Endodermal cell (in vitro differentiated cells): ENCODE measurements at regions not wholly inside any gene's neighbourhood (a gene's known extent, or its start where the extent isn't known, plus 50 kb on each side); places are given as distances from the start of the nearest gene placed in this dataset.

Experiments used
- DNase-seq: peaks from one replicate; pipeline ENCODE4 v3.0.0-alpha.2; 2017
- H3K27ac ChIP-seq: 2 replicates; pipeline ENCODE4 v1.5.1; 2013; ENCODE audit warnings: mild to moderate bottlenecking, low read depth, low read length, moderate library complexity
- H3K27me3 ChIP-seq: 2 replicates; pipeline ENCODE4 v1.6.1; 2013; ENCODE audit warnings: mild to moderate bottlenecking, low read length, moderate library complexity; ENCODE audit not compliant: insufficient read depth, control insufficient read depth, poor library complexity, severe bottlenecking
- H3K36me3 ChIP-seq: 2 replicates; pipeline ENCODE4 v1.7.0; 2013; ENCODE audit warnings: mild to moderate bottlenecking, low read length, moderate library complexity; ENCODE audit not compliant: control insufficient read depth, insufficient read depth
- H3K4me1 ChIP-seq: one replicate; pipeline ENCODE4 v1.7.0; 2013; ENCODE audit warnings: low read length; ENCODE audit not compliant: control insufficient read depth, insufficient read depth
- H3K4me3 ChIP-seq: 2 replicates; pipeline ENCODE4 v1.5.1; 2013; ENCODE audit warnings: mild to moderate bottlenecking, low read length, moderate library complexity
- H3K9ac ChIP-seq: 2 replicates; pipeline ENCODE4 v1.6.1; 2013; ENCODE audit warnings: mild to moderate bottlenecking, low read length, moderate library complexity; ENCODE audit not compliant: poor library complexity, severe bottlenecking; ENCODE audit errors: extremely low read depth
- H3K9me3 ChIP-seq: 2 replicates; pipeline ENCODE4 v1.6.1; 2013; ENCODE audit warnings: mild to moderate bottlenecking, low read length, moderate library complexity; ENCODE audit not compliant: control insufficient read depth
- H3K27ac Mint-ChIP-seq: 2 replicates; pipeline ENCODE4 v1.8.0; 2020; ENCODE audit warnings: mixed read lengths
- H3K27me3 Mint-ChIP-seq: 2 replicates; pipeline ENCODE4 v1.8.0; 2021; ENCODE audit warnings: mild to moderate bottlenecking, mixed read lengths; ENCODE audit not compliant: insufficient read depth
- H3K36me3 Mint-ChIP-seq: 2 replicates; pipeline ENCODE4 v1.8.0; 2020; ENCODE audit warnings: low read depth, mixed read lengths
- H3K4me1 Mint-ChIP-seq: 2 replicates; pipeline ENCODE4 v1.8.0; 2020; ENCODE audit warnings: mixed read lengths
- H3K4me3 Mint-ChIP-seq: 2 replicates; pipeline ENCODE4 v1.8.0; 2020; ENCODE audit warnings: mild to moderate bottlenecking, moderate library complexity, mixed read lengths
- H3K9me3 Mint-ChIP-seq: 2 replicates; pipeline ENCODE4 v1.8.0; 2020; ENCODE audit warnings: mild to moderate bottlenecking, mixed read lengths
- WGBS, 2 experiments: methylation state at CpG; one replicate each; pipeline versions ENCODE4 v1.1.5 to v1.1.7; 2013; ENCODE audit warnings: missing lambda C conversion rate in 2 of 2, mixed read lengths in 1 of 2; ENCODE audit not compliant: insufficient coverage in 1 of 2, insufficient read length in 1 of 2; 5-methylcytosine and 5-hydroxymethylcytosine counted together
- TF ChIP-seq, protein P1 (sequence below): fragments of 200-600 bp; sonication (generic); conservative IDR thresholded peaks from 2 replicates; pipeline ENCODE4 v1.5.0; 2021; ENCODE audit warnings: antibody characterized with exemption, mild to moderate bottlenecking

- H3K9me3 ChIP-seq: peaks cover 3% of the 10 kb centered on the region
- TF ChIP-seq, protein P1, sequence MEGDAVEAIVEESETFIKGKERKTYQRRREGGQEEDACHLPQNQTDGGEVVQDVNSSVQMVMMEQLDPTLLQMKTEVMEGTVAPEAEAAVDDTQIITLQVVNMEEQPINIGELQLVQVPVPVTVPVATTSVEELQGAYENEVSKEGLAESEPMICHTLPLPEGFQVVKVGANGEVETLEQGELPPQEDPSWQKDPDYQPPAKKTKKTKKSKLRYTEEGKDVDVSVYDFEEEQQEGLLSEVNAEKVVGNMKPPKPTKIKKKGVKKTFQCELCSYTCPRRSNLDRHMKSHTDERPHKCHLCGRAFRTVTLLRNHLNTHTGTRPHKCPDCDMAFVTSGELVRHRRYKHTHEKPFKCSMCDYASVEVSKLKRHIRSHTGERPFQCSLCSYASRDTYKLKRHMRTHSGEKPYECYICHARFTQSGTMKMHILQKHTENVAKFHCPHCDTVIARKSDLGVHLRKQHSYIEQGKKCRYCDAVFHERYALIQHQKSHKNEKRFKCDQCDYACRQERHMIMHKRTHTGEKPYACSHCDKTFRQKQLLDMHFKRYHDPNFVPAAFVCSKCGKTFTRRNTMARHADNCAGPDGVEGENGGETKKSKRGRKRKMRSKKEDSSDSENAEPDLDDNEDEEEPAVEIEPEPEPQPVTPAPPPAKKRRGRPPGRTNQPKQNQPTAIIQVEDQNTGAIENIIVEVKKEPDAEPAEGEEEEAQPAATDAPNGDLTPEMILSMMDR: no peak
- H3K36me3 Mint-ChIP-seq: no peaks in the 10 kb centered on the region
- DNase-seq: no peak
- no peaks in the 10 kb centered on the region for H3K9me3 Mint-ChIP-seq
- H3K27me3 ChIP-seq: no peaks in the 10 kb centered on the region
- H3K4me1 ChIP-seq: no peaks in the 10 kb centered on the region
- H3K4me3 ChIP-seq: no peak overlapping the region
- H3K4me3 Mint-ChIP-seq: no peak overlapping the region
- H3K27me3 Mint-ChIP-seq: no peaks in the 10 kb centered on the region
- H3K4me1 Mint-ChIP-seq: no peaks in the 10 kb centered on the region
- WGBS, 2 experiments: 92 to 96% methylated on average over 1 of the region's 2 CpGs
- H3K36me3 ChIP-seq: no peaks in the 10 kb centered on the region
- no peak overlapping the region for H3K9ac ChIP-seq
- H3K27ac Mint-ChIP-seq: no peak overlapping the region
- H3K27ac ChIP-seq: no peak overlapping the region
Measured at GRCh38 chr14:80388980-80389711, 177.8 kb upstream of the DIO2 start.

- 86 to 88% methylated on average over 5 to 7 of the region's 7 CpGs for WGBS, 2 experiments
- no peaks in the 10 kb centered on the region for H3K36me3 Mint-ChIP-seq
- no peak for DNase-seq
- Histone ChIP-seq H3K9me3 (peaks cover 3% of the 10 kb centered on the region), H3K4me1 (no peaks in the 10 kb centered on the region), H3K4me3 (no peak overlapping the region), H3K27me3 (no peaks in the 10 kb centered on the region), H3K9ac (no peak overlapping the region), H3K36me3 (no peaks in the 10 kb centered on the region), H3K27ac (no peak overlapping the region)
- no peak overlapping the region for H3K4me3 Mint-ChIP-seq
- H3K27ac Mint-ChIP-seq: no peak overlapping the region
- no peaks in the 10 kb centered on the region for H3K4me1 Mint-ChIP-seq
- H3K27me3 Mint-ChIP-seq: no peaks in the 10 kb centered on the region
- TF ChIP-seq, protein P1: no peak
- no peaks in the 10 kb centered on the region for H3K9me3 Mint-ChIP-seq
Measured at GRCh38 chr14:80387563-80387981, 176.3 kb upstream of the DIO2 start.

GRCh38 chr14:80385336-80385735 lies 174.0 kb upstream of the DIO2 start:
- Mint-ChIP-seq H3K9me3 (no peaks in the 10 kb centered on the region), H3K27me3 (no peaks in the 10 kb centered on the region), H3K4me1 (no peaks in the 10 kb centered on the region), H3K36me3 (no peaks in the 10 kb centered on the region), H3K4me3 (no peak overlapping the region), H3K27ac (no peak overlapping the region)
- H3K36me3 ChIP-seq: no peaks in the 10 kb centered on the region
- DNase-seq: no peak
- no peaks in the 10 kb centered on the region for H3K27me3 ChIP-seq
- no peaks in the 10 kb centered on the region for H3K4me1 ChIP-seq
- WGBS, 2 experiments: 80 to 89% methylated on average over 2 to 3 of the region's 3 CpGs
- peaks cover 3% of the 10 kb centered on the region for H3K9me3 ChIP-seq
- H3K9ac ChIP-seq: no peak overlapping the region
- no peak overlapping the region for H3K27ac ChIP-seq
- H3K4me3 ChIP-seq: no peak overlapping the region
- TF ChIP-seq, protein P1: no peak
